COR-L47 (cell line): ENCODE measurements at regions not wholly inside any gene's neighbourhood (a gene's known extent, or its start where the extent isn't known, plus 50 kb on each side); places are given as distances from the start of the nearest gene placed in this dataset.
"Not testable (repeated sequence)": the region's sequence is repeated elsewhere in the genome, so short reads cannot be mapped to it uniquely, and the experiment has no call there.

ENCODE experiments used
- DNase-seq: peaks from one replicate; lab custom pipeline; 2025; lab: John Stamatoyannopoulos, UW

- no peak for DNase-seq
Observed at GRCh38 chr4:18636001-18636585, 614.5 kb upstream of the LCORL start.

GRCh38 chr4:18635531-18635930 lies 614.0 kb upstream of the LCORL start:
- DNase-seq, result no peak

DNA sequence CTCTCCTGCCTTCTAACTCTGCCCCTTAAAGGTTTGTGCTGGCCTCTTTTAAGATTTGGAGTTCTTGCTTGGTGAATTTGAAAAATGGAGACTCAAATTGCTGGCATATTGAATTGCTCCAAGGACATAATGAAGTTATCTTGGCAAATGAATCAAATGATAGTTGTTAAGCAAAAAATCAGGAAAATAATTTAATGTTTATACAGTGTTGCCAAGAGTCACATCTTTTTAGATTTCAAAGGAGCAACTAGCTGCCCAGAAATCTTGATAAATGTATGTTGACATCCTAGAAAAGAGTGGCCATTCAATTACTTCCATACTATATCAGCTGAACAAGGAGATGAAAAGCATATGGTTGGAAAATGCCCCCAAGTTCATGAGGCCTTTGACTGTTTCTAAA lies 610.0 kb upstream of the LCORL start:
- no peak for DNase-seq

DNA sequence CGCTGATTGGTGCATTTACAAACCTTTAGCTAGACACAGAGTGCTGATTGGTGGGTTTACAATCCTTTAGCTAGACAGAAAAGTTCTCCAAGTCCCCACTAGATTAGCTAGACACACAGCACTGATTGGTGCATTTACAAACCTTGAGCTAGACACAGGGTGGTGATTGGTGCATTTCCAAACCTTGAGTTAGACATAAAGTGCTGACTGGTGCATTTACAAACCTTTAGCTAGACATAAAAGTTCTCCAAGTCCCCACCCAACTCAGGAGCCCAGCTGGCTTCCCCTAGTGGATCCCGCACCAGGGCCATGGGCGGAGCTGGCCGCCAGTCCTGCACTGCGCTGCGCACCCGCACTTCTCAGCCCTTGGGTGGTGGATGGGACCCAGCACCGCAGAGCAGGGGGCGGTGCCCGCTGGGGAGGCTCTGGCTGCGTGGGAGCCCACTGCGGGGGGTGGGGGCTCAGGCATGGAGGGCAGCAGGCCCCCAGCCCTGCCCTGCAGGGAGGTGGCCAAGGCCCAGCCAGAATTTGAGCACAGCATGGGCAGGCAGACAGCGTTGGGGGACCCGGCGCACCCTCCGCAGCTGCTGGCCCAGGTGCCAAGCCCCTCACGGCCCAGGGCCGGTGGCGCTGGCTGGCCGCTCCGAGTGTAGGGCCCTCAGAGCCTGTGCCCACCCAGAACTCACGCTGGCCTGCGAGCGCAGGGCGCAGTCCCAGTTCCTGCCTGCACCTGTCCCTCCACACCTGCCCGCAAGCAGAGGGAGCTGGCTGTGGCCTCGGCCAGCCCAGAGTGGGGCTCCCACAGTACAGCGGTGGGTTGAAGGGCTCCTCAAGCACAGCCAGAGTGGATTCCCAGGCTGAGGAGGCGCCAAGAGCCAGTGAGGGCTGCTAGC lies 608.9 kb upstream of the LCORL start:
- no peak for DNase-seq

- DNase-seq, result no peak
Observed at GRCh38 chr4:18627447-18628005, 606.0 kb upstream of the LCORL start.

GRCh38 chr4:18626996-18627395 lies 605.4 kb upstream of the LCORL start:
- no peak for DNase-seq

DNA sequence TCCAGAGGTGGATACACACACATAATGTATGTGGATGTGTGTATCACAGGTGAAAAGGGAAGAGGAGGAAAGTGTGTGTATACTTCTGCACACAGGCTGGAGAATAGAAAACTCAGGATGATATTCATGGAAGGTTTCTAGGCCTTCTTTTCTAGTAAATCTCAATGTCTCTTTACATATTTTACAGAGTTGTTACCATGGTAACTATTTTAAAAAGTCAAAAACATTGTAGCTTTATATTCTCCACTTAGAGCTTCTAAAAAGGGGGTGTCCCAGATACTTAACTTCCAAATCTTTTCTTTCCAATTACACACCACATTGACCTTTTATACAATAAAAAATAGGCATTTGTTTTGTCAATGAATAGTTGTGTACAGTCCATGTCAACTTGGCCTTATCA lies 604.8 kb upstream of the LCORL start:
- DNase-seq, result no peak

GRCh38 chr4:18621186-18621585 lies 599.6 kb upstream of the LCORL start:
- no peak for DNase-seq

DNA sequence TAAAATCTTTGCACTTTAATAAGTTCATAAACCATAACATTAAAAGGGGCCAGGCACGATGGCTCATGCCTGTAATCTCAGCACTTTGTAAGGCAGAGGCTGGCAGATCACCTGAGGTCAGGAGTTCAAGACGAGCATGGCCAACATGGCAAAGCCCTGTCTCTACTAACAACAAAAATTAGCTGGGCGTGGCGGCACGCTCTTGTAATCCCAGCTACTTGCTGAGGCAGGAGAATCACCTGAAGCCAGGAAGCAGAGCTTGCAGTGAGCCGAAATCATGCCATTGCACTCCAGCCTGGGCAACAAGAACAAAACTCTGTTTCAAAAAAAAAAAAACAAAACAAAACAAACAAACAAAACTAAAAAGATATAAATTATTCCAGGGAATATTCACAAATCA lies 595.2 kb upstream of the LCORL start:
- DNase-seq, result no peak

DNA sequence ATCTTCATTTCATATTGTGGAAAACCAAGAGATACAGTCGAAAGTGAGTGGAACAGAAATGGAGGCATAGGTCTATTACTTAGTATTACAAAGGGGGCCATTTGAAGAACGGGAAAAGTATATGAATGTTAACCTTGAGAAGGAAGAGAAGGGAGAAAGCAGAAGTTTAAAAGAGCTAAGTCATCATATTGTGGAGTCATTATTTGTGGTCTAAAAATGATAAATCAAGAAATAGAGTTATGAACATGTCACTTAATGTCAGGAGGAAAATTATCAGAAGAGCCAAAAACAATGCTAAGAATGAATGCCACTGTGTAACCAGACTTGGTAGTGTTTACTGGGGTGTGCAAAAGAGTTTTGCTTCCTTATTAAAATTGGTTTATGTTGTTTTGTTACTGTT lies 589.5 kb upstream of the LCORL start:
- no peak for DNase-seq

GRCh38 chr4:18608908-18609533 lies 587.5 kb upstream of the LCORL start:
- DNase-seq, result no peak

DNA sequence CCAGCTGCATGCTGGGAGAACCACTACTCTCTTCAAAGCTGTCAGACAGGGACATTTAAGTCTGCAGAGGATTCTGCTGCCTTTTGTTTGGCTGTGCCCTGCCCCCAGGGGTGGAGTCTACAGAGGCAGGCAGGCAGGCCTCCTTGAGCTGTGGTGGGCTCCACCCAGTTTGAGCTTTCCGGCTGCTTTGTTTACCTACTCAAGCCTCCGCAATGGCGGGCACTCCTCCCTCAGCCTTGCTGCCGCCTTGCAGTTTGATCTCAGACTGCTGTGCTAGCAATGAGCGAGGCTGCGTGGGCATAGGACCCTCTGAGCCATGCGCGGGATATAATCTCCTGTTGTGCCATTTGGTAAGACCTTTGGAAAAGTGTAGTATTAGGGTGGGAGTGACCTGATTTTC lies 581.1 kb upstream of the LCORL start:
- DNase-seq, result not testable (repeated sequence)

DNA sequence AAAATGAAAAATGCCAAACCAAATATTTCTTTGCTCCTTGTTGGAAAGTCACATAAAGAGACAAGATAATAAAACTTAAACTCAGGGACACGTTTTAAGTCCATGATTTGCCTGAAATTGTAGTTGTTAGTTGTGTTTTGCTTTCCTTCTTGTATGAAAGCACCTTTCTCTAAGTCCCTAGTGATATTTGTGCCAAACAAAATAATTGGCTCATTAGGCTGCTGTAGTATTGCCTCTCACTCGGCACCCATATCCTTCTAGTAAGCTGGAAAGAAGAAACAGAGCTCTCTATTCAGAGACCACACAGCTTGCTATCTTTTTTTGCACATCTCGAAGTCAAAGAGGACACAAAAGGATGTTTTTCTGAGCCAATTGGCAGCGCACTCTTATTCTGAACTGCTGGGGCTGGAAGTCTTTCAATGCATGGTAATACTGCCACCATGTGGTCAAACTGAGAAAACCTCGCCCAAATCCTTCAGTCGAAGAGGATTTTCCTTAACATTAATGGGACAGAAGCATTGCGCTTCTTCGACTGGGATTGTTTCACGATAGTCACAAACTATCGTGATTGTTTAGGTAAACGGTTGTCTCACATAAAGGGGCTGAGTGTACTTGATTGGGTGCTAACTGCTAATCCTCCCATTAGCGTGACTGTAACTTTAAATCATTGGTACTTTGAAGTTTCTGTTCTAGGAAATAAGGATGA lies 571.9 kb upstream of the LCORL start:
- DNase-seq, result peak; percentile 75

DNA sequence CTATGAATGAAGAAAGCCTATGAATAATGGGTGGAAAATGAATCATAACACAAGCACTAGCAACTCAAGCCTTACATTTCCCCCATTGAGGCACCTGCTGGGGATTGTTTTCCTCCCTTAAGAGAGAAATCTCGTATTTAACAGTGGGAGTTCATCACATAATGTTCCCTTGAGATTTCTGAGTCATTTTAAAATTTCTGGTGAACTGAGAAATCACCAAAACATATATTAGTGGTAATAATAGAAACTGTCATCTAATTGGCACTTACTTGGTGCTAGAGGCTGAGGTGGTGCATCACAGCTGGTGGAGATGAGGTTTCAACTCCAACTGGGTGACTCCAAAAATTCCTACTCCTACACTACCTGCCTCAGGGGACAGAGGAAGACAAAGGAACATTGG lies 561.3 kb upstream of the LCORL start:
- no peak for DNase-seq

- no peak for DNase-seq
Observed at GRCh38 chr4:18578307-18578706, 556.8 kb upstream of the LCORL start.

GRCh38 chr4:18572481-18572880 lies 550.9 kb upstream of the LCORL start:
- DNase-seq, result no peak

DNA sequence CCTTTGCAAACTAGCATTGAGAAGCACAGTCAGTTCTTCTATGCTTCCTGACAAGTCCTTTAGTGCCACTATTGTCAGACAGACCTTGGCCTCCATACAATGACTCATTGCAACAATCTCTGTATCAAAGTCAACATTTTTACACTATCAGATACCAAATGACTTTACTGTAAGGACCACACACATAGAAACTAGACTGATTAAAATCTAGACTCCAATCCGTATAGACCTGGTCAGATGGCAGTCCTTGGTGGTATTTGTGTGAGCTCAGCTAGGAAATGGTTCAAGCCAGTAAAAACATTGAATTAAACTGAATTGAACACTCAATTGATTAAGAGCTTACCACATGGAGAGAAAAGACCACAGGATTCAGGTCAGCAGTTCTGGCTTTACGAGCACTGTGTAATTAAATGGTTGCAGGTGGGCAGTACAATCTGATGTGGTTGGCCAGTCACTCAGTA lies 549.8 kb upstream of the LCORL start:
- peak; percentile 35 for DNase-seq

DNA sequence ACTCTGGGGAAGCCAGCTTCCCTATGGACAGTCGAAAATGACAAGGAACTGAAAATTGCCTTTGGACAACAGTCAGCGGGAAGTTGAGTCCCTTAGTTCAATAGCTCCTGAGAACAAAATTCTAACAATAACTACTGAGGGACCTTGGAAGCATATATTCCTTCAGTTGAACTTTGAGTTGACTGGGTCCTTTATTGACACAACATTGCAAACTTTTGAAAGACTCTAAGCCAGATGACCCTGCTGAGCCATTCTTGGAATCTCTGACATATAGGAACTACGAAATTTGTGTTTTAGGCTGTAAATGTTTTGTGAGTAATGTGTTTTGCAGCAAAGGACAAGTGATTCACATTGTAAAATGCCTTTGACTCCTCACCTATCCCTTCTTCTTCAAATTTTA lies 548.8 kb upstream of the LCORL start:
- DNase-seq, result no peak

DNA sequence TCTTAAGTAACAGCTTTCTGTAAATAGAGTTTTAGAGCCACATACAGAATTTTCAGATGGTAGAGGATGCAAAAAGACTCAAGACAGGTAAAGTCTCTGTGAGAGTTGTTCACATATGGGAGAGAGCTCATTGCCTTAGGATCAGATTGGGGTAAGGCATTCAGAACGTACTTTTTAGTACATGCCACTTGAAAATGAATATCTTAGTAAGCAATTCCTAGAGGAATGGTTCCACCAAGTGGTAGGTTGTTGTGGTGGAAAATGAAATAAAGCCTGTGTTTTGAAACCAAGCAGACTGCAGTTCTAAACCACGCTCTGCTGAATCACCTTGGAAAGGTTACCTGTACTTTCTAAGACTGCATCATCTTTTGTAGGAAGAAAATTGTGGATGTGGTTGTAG lies 547.0 kb upstream of the LCORL start:
- peak; percentile 50 for DNase-seq

GRCh38 chr4:18566970-18567799 lies 545.6 kb upstream of the LCORL start:
- DNase-seq, result no peak

DNA sequence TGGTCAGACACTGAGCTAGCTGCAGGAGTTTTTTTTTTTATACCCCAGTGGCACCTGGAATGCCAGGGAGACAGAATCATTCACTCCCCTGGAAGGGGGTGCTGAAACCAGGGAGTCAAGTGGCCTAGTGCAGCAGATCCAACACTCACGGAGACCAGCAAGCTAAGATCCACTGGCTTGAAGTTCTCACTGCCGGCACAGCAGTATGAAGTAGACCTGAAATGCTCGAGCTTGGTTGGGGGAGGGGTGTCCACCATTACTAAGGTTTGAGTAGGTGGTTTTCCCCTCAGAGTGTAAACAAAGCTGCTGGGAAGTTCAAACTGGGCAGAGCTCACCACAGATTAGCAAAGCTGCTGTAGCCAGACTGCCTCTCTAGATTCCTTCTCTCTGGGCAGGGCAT lies 537.9 kb upstream of the LCORL start:
- DNase-seq, result no peak
